HL-60 (cell line): ENCODE measurements at regions not wholly inside any gene's neighbourhood (a gene's known extent, or its start where the extent isn't known, plus 50 kb on each side); places are given as distances from the start of the nearest gene placed in this dataset.

Experiments
- DNase-seq, 2 experiments: peaks; one replicate each; pipeline ENCODE4 v3.0.0-alpha.2; 2010 to 2020; ENCODE audit warnings: low read depth in 1 of 2, low spot score in 1 of 2
- H3K27ac ChIP-seq: fragments of 250-450 bp; sonication (Bioruptor Pico); replicated peaks from 2 replicates; pipeline ENCODE4 v1.5.1; 2020; ENCODE audit warnings: mild to moderate bottlenecking, moderate library complexity
- H3K27me3 ChIP-seq: fragments of 250-450 bp; sonication (Bioruptor Pico); 2 replicates; pipeline ENCODE4 v1.5.1; 2021; ENCODE audit warnings: mild to moderate bottlenecking, moderate library complexity; ENCODE audit not compliant: insufficient read depth, poor library complexity, severe bottlenecking
- H3K4me3 ChIP-seq: replicated peaks from 2 replicates; pipeline ENCODE4 v1.5.1; 2011; ENCODE audit warnings: mild to moderate bottlenecking, control low read depth, low read length; ENCODE audit not compliant: insufficient read depth
- CTCF ChIP-seq: IDR thresholded peaks from one replicate; pipeline ENCODE4 v1.5.1; 2011; ENCODE audit warnings: low read length, control low read depth, inconsistent platforms; ENCODE audit not compliant: insufficient read depth
- GABPA ChIP-seq: IDR thresholded peaks from 2 replicates; pipeline ENCODE4 v1.6.1; 2012; ENCODE audit warnings: low read depth
- POLR2AphosphoS5 ChIP-seq: IDR thresholded peaks from 2 replicates; pipeline ENCODE4 v1.6.1; 2012; ENCODE audit warnings: low read depth
- REST ChIP-seq: IDR thresholded peaks from 2 replicates; pipeline ENCODE4 v1.6.1; 2012; ENCODE audit warnings: low read depth; ENCODE audit not compliant: insufficient replicate concordance
- SPI1 ChIP-seq: IDR thresholded peaks from 2 replicates; pipeline ENCODE4 v1.6.1; 2012; ENCODE audit warnings: low read depth, mild to moderate bottlenecking, borderline replicate concordance

GRCh38 chr4:14095831-14096230 is 468.3 kb upstream of the BOD1L1 start:
- Histone ChIP-seq H3K27me3 (no peaks in the 10 kb centered on the region), H3K27ac (no peak overlapping the region), H3K4me3 (no peak overlapping the region)
- TF ChIP-seq SPI1 (no peak), REST (no peak), POLR2AphosphoS5 (no peak), GABPA (no peak), CTCF (no peak)
- DNase-seq, result no peak

- TF ChIP-seq POLR2AphosphoS5 (no peak), REST (no peak), GABPA (no peak), CTCF (no peak), SPI1 (no peak)
- Histone ChIP-seq H3K27me3 (no peaks in the 10 kb centered on the region), H3K27ac (no peak overlapping the region), H3K4me3 (no peak overlapping the region)
- no peak for DNase-seq
Measured at GRCh38 chr4:14096396-14096965, 469.0 kb upstream of the BOD1L1 start.

- no peaks in the 10 kb centered on the region for H3K27me3 ChIP-seq
- H3K4me3 ChIP-seq, result no peak overlapping the region
- no peak overlapping the region for H3K27ac ChIP-seq
- no peak for DNase-seq
- no peak for TF ChIP-seq SPI1
- no peak for TF ChIP-seq CTCF
- no peak for TF ChIP-seq POLR2AphosphoS5
- no peak for TF ChIP-seq GABPA
- no peak for TF ChIP-seq REST
Measured at GRCh38 chr4:14100349-14100748, 472.8 kb upstream of the BOD1L1 start.
